WTC11 (cell line): ENCODE measurements at regions not wholly inside any gene's neighbourhood (a gene's known extent, or its start where the extent isn't known, plus 50 kb on each side); places are given as distances from the start of the nearest gene placed in this dataset.

Experiments used
- ATAC-seq: fragments of 200-7000 bp; cut with Tn5 transposase; 2 replicates; pipeline ENCODE4 v1.10.0; 2021; ENCODE audit warnings: mild to moderate bottlenecking, moderate library complexity
- CTCF ChIA-PET: fragments of 300-600 bp; sonication (Branson Sonifier 250); formaldehyde crosslinking; loops from one replicate; lab custom pipeline; 2021; ENCODE audit warnings: antibody characterized with exemption; lab: Charles Lee
- POLR2A ChIA-PET: fragments of 350-600 bp; sonication (Branson Sonifier 250); formaldehyde crosslinking; loops from one replicate; lab custom pipeline; 2021; ENCODE audit warnings: antibody characterized with exemption; lab: Charles Lee
- DNase-seq: peaks from one replicate; pipeline ENCODE4 v3.0.0; 2021; ENCODE audit warnings: low spot score
- H3K27ac Mint-ChIP-seq: 2 replicates; pipeline ENCODE4 v1.8.0; 2021; ENCODE audit warnings: mixed read lengths
- H3K27me3 Mint-ChIP-seq: 2 replicates; pipeline ENCODE4 v1.8.0; 2021; ENCODE audit warnings: low read depth, mild to moderate bottlenecking, moderate library complexity, mixed read lengths
- H3K36me3 Mint-ChIP-seq: 2 replicates; pipeline ENCODE4 v1.8.0; 2021; ENCODE audit warnings: mixed read lengths
- H3K4me1 Mint-ChIP-seq: 2 replicates; pipeline ENCODE4 v1.8.0; 2022; ENCODE audit warnings: mixed read lengths
- H3K4me3 Mint-ChIP-seq: 2 replicates; pipeline ENCODE4 v1.8.0; 2021; ENCODE audit warnings: mild to moderate bottlenecking, moderate library complexity, mixed read lengths
- H3K9me3 Mint-ChIP-seq: 2 replicates; pipeline ENCODE4 v1.8.0; 2021; ENCODE audit warnings: mixed read lengths
- ATF1 ChIP-seq: sonication (generic); formaldehyde crosslinking; IDR thresholded peaks from 2 replicates; pipeline ENCODE4 v1.8.1; 2023; ENCODE audit warnings: mild to moderate bottlenecking, moderate library complexity, missing genetic modification reagents
- ATF2 ChIP-seq: sonication (generic); formaldehyde crosslinking; IDR thresholded peaks from 2 replicates; pipeline ENCODE4 v1.8.1; 2022; ENCODE audit warnings: low read depth, missing genetic modification reagents, borderline replicate concordance
- CTCF ChIP-seq: fragments of 200-600 bp; IDR thresholded peaks from 2 replicates; pipeline ENCODE4 v1.8.0; 2022; ENCODE audit warnings: antibody characterized with exemption
- EMX1 ChIP-seq: fragments of 250-450 bp; sonication (Bioruptor Pico); IDR thresholded peaks from 2 replicates; pipeline ENCODE4 v1.8.0; 2021; ENCODE audit warnings: mild to moderate bottlenecking
- ETV6 ChIP-seq: sonication (generic); formaldehyde crosslinking; IDR thresholded peaks from 2 replicates; pipeline ENCODE4 v1.8.1; 2022; ENCODE audit warnings: mild to moderate bottlenecking, missing genetic modification reagents
- FOXJ3 ChIP-seq: sonication (generic); formaldehyde crosslinking; IDR thresholded peaks from 2 replicates; pipeline ENCODE4 v1.9.0; 2021; ENCODE audit warnings: missing genetic modification reagents, mild to moderate bottlenecking, borderline replicate concordance
- FOXP4 ChIP-seq: sonication (generic); formaldehyde crosslinking; IDR thresholded peaks from 2 replicates; pipeline ENCODE4 v1.8.0; 2022; ENCODE audit warnings: mild to moderate bottlenecking, missing genetic modification reagents
- IRF2 ChIP-seq: sonication (generic); formaldehyde crosslinking; IDR thresholded peaks from 2 replicates; pipeline ENCODE4 v1.8.0; 2022; ENCODE audit warnings: low read depth, missing genetic modification reagents, borderline replicate concordance
- MAX ChIP-seq: sonication (generic); formaldehyde crosslinking; IDR thresholded peaks from 2 replicates; pipeline ENCODE4 v1.8.0; 2022; ENCODE audit warnings: mild to moderate bottlenecking, missing genetic modification reagents
- MYBL2 ChIP-seq: sonication (generic); formaldehyde crosslinking; IDR thresholded peaks from 2 replicates; pipeline ENCODE4 v1.8.1; 2023; ENCODE audit warnings: mild to moderate bottlenecking, moderate library complexity, missing genetic modification reagents
- NR3C1 ChIP-seq: sonication (generic); formaldehyde crosslinking; conservative IDR thresholded peaks from 2 replicates; pipeline ENCODE4 v1.8.1; 2023; ENCODE audit warnings: low read depth, mild to moderate bottlenecking, missing genetic modification reagents
- SMAD3 ChIP-seq: sonication (generic); formaldehyde crosslinking; IDR thresholded peaks from 2 replicates; pipeline ENCODE4 v1.8.0; 2022; ENCODE audit warnings: missing genetic modification reagents, mild to moderate bottlenecking, borderline replicate concordance
- SMAD4 ChIP-seq: sonication (generic); formaldehyde crosslinking; IDR thresholded peaks from 2 replicates; pipeline ENCODE4 v1.8.0; 2022; ENCODE audit warnings: mild to moderate bottlenecking, missing genetic modification reagents
- SP1 ChIP-seq: sonication (generic); formaldehyde crosslinking; conservative IDR thresholded peaks from 2 replicates; pipeline ENCODE4 v1.8.1; 2022; ENCODE audit warnings: missing genetic modification reagents
- USF2 ChIP-seq: sonication (generic); formaldehyde crosslinking; IDR thresholded peaks from 2 replicates; pipeline ENCODE4 v1.8.1; 2023; ENCODE audit warnings: mild to moderate bottlenecking, missing genetic modification reagents, moderate library complexity
- ZNF138 ChIP-seq: sonication (generic); formaldehyde crosslinking; conservative IDR thresholded peaks from 2 replicates; pipeline ENCODE4 v1.8.1; 2022; ENCODE audit warnings: mild to moderate bottlenecking, moderate library complexity, missing genetic modification reagents
- ZNF219 ChIP-seq: sonication (generic); formaldehyde crosslinking; IDR thresholded peaks from 2 replicates; pipeline ENCODE4 v1.8.0; 2023; ENCODE audit warnings: missing genetic modification reagents, mild to moderate bottlenecking, borderline replicate concordance
- ZNF281 ChIP-seq: sonication (generic); formaldehyde crosslinking; IDR thresholded peaks from 2 replicates; pipeline ENCODE4 v1.8.0; 2023; ENCODE audit warnings: mild to moderate bottlenecking, missing genetic modification reagents
- ZNF396 ChIP-seq: fragments of 250-450 bp; sonication (Bioruptor Pico); IDR thresholded peaks from 2 replicates; pipeline ENCODE4 v1.8.0; 2021; ENCODE audit warnings: mild to moderate bottlenecking, moderate library complexity, borderline replicate concordance
- ZNF425 ChIP-seq: fragments of 250-450 bp; sonication (Bioruptor Pico); conservative IDR thresholded peaks from 2 replicates; pipeline ENCODE4 v1.9.0; 2021; ENCODE audit warnings: mild to moderate bottlenecking

GRCh38 chr4:108320061-108320460 lies 151.3 kb upstream of the LEF1 start:
- TF ChIP-seq ZNF396 (CRISPR knock-in tag), result no peak
- TF ChIP-seq MYBL2 (CRISPR knock-in tag), result no peak
- TF ChIP-seq FOXJ3 (CRISPR knock-in tag), result no peak
- TF ChIP-seq ETV6, result no peak
- TF ChIP-seq SMAD4 (CRISPR knock-in tag), result no peak
- TF ChIP-seq USF2 (CRISPR knock-in tag), result no peak
- TF ChIP-seq MAX, result no peak
- TF ChIP-seq ZNF425 (CRISPR knock-in tag), result no peak
- no peak for TF ChIP-seq ZNF138 (CRISPR knock-in tag)
- TF ChIP-seq ATF2 (CRISPR knock-in tag), result no peak
- TF ChIP-seq EMX1, result no peak
- no peak for TF ChIP-seq ZNF281
- no peak for TF ChIP-seq IRF2
- TF ChIP-seq SMAD3, result no peak
- TF ChIP-seq FOXP4, result no peak
- Mint-ChIP-seq H3K9me3 (peaks cover 11% of the 10 kb centered on the region), H3K4me1 (no peaks in the 10 kb centered on the region), H3K4me3 (no peak overlapping the region), H3K27me3 (no peaks in the 10 kb centered on the region; the same call in 1 of the 2 replicates), H3K36me3 (no peaks in the 10 kb centered on the region), H3K27ac (no peak overlapping the region)
- ATAC-seq (no peak), DNase-seq (no peak)
- POLR2A ChIA-PET, result no interaction called here
- CTCF ChIA-PET, result interaction anchor here (0.6 kb wide), 1 partner anchor 28 kb away, joined by 4 read pairs; no protein-coding TSS in a partner anchor

- peaks cover 7% of the 10 kb centered on the region for H3K9me3 Mint-ChIP-seq
- H3K4me1 Mint-ChIP-seq, result peaks cover 4% of the 10 kb centered on the region; the same call in 1 of the 2 replicates
- CTCF ChIA-PET, result no interaction called here
- TF ChIP-seq CTCF (no peak), ZNF219 (CRISPR knock-in tag) (no peak), SP1 (no peak), ZNF281 (no peak), NR3C1 (no peak), ATF1 (CRISPR knock-in tag) (no peak)
These were observed 148.6 kb upstream of the LEF1 start for GRCh38 chr4:108317377-108317776.

More at GRCh38 chr4:108317377-108317776, 148.6 kb upstream of the LEF1 start:
- ATAC-seq (no peak), DNase-seq (no peak)
- no peak overlapping the region for H3K4me3 Mint-ChIP-seq
- POLR2A ChIA-PET, result no interaction called here
- no peak overlapping the region for H3K27ac Mint-ChIP-seq
- H3K27me3 Mint-ChIP-seq, result no peaks in the 10 kb centered on the region; the same call in 1 of the 2 replicates
- no peaks in the 10 kb centered on the region for H3K36me3 Mint-ChIP-seq
